ENCODE measurements at regions not wholly inside any gene's neighbourhood (a gene's known extent, or its start where the extent isn't known, plus 50 kb on each side); places are given as distances from the start of the nearest gene placed in this dataset.
"Not testable (repeated sequence)": the region's sequence is repeated elsewhere in the genome, so short reads cannot be mapped to it uniquely, and the experiment has no call there.

- DNase-seq: no peak
Observed at GRCh38 chr21:18840239-18840638, 436.7 kb upstream of the TMPRSS15 start.

GRCh38 chr21:18857606-18858005 is 454.0 kb upstream of the TMPRSS15 start:
- not testable (repeated sequence) for DNase-seq

- DNase-seq: no peak
Observed at GRCh38 chr21:18869104-18869503, 465.5 kb upstream of the TMPRSS15 start.

GRCh38 chr21:18877917-18878316 is 474.3 kb upstream of the TMPRSS15 start:
- DNase-seq: no peak

- no peak for DNase-seq
Observed at GRCh38 chr21:18887922-18888602, 484.5 kb upstream of the TMPRSS15 start.

GRCh38 chr21:18893406-18893805 is 489.8 kb upstream of the TMPRSS15 start:
- no peak for DNase-seq

- no peak for DNase-seq
Observed at GRCh38 chr21:18894387-18894786, 490.8 kb upstream of the TMPRSS15 start.

GRCh38 chr21:18899261-18899660 is 495.7 kb upstream of the TMPRSS15 start:
- DNase-seq: no peak

- no peak for DNase-seq
Observed at GRCh38 chr21:18902660-18903059, 499.1 kb upstream of the TMPRSS15 start.

- no peak for DNase-seq
Observed at GRCh38 chr21:18907076-18907475, 503.5 kb upstream of the TMPRSS15 start.

GRCh38 chr21:18908641-18909040 is 505.1 kb upstream of the TMPRSS15 start:
- no peak for DNase-seq

- DNase-seq: no peak
Observed at GRCh38 chr21:18913914-18914313, 510.3 kb upstream of the TMPRSS15 start.

GRCh38 chr21:18914570-18914969 is 511.0 kb upstream of the TMPRSS15 start:
- no peak for DNase-seq

GRCh38 chr21:18917622-18918021 is 514.0 kb upstream of the TMPRSS15 start:
- no peak for DNase-seq

- DNase-seq: no peak
Observed at GRCh38 chr21:18931237-18931636, 527.7 kb upstream of the TMPRSS15 start.

GRCh38 chr21:18937337-18937736 is 533.8 kb upstream of the TMPRSS15 start:
- DNase-seq: no peak

- no peak for DNase-seq
Observed at GRCh38 chr21:18940791-18941190, 537.2 kb upstream of the TMPRSS15 start.

GRCh38 chr21:18950045-18950740 is 546.6 kb upstream of the TMPRSS15 start:
- DNase-seq: no peak

- no peak for DNase-seq
Observed at GRCh38 chr21:18951271-18952038, 547.9 kb upstream of the TMPRSS15 start.

GRCh38 chr21:18954441-18954844 is 550.9 kb upstream of the TMPRSS15 start:
- DNase-seq: no peak

- no peak for DNase-seq
Observed at GRCh38 chr21:18959817-18960216, 556.2 kb upstream of the TMPRSS15 start.

GRCh38 chr21:18960306-18960705 is 556.7 kb upstream of the TMPRSS15 start:
- no peak for DNase-seq

- no peak for DNase-seq
Observed at GRCh38 chr21:18970416-18970815, 566.8 kb upstream of the TMPRSS15 start.

GRCh38 chr21:18970941-18971340 is 567.4 kb upstream of the TMPRSS15 start:
- DNase-seq: no peak
